DND-41 (cell line): ENCODE measurements at regions not wholly inside any gene's neighbourhood (a gene's known extent, or its start where the extent isn't known, plus 50 kb on each side); places are given as distances from the start of the nearest gene placed in this dataset.
"Not testable (repeated sequence)": the region's sequence is repeated elsewhere in the genome, so short reads cannot be mapped to it uniquely, and the experiment has no call there.

Experiments used
- ATAC-seq: fragments of 200-7000 bp; cut with Tn5 transposase; 3 replicates; pipeline ENCODE4 v1.9.1; 2021; ENCODE audit warnings: low read depth; ENCODE audit not compliant: insufficient read depth
- DNase-seq: peaks from one replicate; pipeline ENCODE4 v3.0.0-alpha.2; 2020
- H2AFZ ChIP-seq: 2 replicates; pipeline ENCODE4 v1.6.0; 2012; ENCODE audit warnings: low read depth, low read length
- H3K27ac ChIP-seq: 2 replicates; pipeline ENCODE4 v1.5.1; 2012; ENCODE audit warnings: low read length, inconsistent platforms
- H3K27me3 ChIP-seq: fragments of 200-600 bp; sonication (generic); 2 replicates; pipeline ENCODE4 v1.6.0; 2012; ENCODE audit warnings: low read length, mild to moderate bottlenecking, inconsistent platforms; ENCODE audit not compliant: insufficient read depth, poor library complexity
- H3K36me3 ChIP-seq: 2 replicates; pipeline ENCODE4 v1.5.1; 2012; ENCODE audit warnings: low read length, inconsistent platforms; ENCODE audit not compliant: insufficient read depth
- H3K4me1 ChIP-seq: 2 replicates; pipeline ENCODE4 v1.5.1; 2012; ENCODE audit warnings: mild to moderate bottlenecking, low read length; ENCODE audit not compliant: insufficient read depth
- H3K4me2 ChIP-seq: 2 replicates; pipeline ENCODE4 v1.6.0; 2012; ENCODE audit warnings: mild to moderate bottlenecking, moderate library complexity, low read length, inconsistent platforms; ENCODE audit not compliant: insufficient read depth
- H3K4me3 ChIP-seq, 2 experiments: fragments of 200-600 bp in 1 of 2; shearing (Covaris generic) in 1 of 2; 2 replicates each; pipeline ENCODE4 v1.5.1; 2012 to 2016; ENCODE audit warnings: inconsistent platforms in 2 of 2, low read length in 2 of 2, mild to moderate bottlenecking in 2 of 2, low read depth in 1 of 2, moderate library complexity in 1 of 2
- H3K79me2 ChIP-seq: 2 replicates; pipeline ENCODE4 v1.6.0; 2012; ENCODE audit warnings: low read length, inconsistent platforms; ENCODE audit not compliant: insufficient read depth
- H3K9ac ChIP-seq: 2 replicates; pipeline ENCODE4 v1.6.0; 2012; ENCODE audit warnings: low read depth, mild to moderate bottlenecking, inconsistent platforms, low read length, moderate library complexity
- H3K9me3 ChIP-seq: 2 replicates; pipeline ENCODE4 v1.5.1; 2012; ENCODE audit warnings: low read length, moderate library complexity, mild to moderate bottlenecking, inconsistent platforms; ENCODE audit not compliant: insufficient read depth, severe bottlenecking
- H4K20me1 ChIP-seq: 2 replicates; pipeline ENCODE4 v1.6.0; 2012; ENCODE audit warnings: low read length; ENCODE audit not compliant: insufficient read depth
- EZH2 ChIP-seq: IDR thresholded peaks from 3 replicates; pipeline ENCODE4 v1.6.1; 2012; ENCODE audit warnings: borderline replicate concordance, low read depth, mild to moderate bottlenecking, moderate library complexity, low read length, inconsistent platforms; ENCODE audit not compliant: severe bottlenecking
- TF ChIP-seq, protein P1 (sequence below): IDR thresholded peaks from 2 replicates; pipeline ENCODE4 v1.5.1; 2012; ENCODE audit warnings: borderline replicate concordance, low read length, moderate library complexity, mild to moderate bottlenecking; ENCODE audit not compliant: poor library complexity, severe bottlenecking; ENCODE audit errors: extremely low read depth

DNA sequence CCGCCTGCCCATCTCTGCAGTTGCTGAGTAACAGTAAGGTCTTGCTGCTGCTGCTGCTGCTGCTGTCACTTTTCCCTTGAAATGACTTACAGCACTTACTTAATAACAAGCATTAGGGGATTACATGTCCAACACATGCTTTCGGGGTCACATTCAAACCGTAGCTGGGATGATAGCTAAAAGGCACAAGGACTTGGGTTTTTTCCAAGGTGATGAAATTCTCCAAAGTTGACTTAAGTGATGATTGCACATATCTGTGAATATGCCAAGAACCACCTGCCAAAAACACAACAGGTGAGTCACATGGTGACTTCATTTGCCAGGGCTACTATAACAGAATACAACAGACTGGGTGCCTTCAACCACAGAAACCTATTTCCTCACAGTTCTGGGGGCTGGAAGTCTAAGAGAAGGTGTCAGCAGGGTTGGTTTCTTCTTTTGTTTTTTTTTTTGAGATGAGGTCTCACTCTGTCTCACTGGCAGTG, 121.9 kb upstream of the TNRC6C start:
- H3K4me2 ChIP-seq: no peak overlapping the region
- no peaks in the 10 kb centered on the region for H4K20me1 ChIP-seq
- DNase-seq (no peak), ATAC-seq (no peak)
- no peak overlapping the region for H3K4me3 ChIP-seq
- peaks cover 4% of the 10 kb centered on the region for H3K9me3 ChIP-seq
- no peak overlapping the region for H3K9ac ChIP-seq
- H2AFZ ChIP-seq: no peak overlapping the region
- no peak overlapping the region for H3K27ac ChIP-seq
- H3K36me3 ChIP-seq: no peaks in the 10 kb centered on the region
- no peaks in the 10 kb centered on the region for H3K79me2 ChIP-seq
- H3K4me1 ChIP-seq: peaks cover 20% of the 10 kb centered on the region
- TF ChIP-seq, protein P1, sequence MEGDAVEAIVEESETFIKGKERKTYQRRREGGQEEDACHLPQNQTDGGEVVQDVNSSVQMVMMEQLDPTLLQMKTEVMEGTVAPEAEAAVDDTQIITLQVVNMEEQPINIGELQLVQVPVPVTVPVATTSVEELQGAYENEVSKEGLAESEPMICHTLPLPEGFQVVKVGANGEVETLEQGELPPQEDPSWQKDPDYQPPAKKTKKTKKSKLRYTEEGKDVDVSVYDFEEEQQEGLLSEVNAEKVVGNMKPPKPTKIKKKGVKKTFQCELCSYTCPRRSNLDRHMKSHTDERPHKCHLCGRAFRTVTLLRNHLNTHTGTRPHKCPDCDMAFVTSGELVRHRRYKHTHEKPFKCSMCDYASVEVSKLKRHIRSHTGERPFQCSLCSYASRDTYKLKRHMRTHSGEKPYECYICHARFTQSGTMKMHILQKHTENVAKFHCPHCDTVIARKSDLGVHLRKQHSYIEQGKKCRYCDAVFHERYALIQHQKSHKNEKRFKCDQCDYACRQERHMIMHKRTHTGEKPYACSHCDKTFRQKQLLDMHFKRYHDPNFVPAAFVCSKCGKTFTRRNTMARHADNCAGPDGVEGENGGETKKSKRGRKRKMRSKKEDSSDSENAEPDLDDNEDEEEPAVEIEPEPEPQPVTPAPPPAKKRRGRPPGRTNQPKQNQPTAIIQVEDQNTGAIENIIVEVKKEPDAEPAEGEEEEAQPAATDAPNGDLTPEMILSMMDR: no peak
- no peak for TF ChIP-seq EZH2
- no peaks in the 10 kb centered on the region for H3K27me3 ChIP-seq

DNA sequence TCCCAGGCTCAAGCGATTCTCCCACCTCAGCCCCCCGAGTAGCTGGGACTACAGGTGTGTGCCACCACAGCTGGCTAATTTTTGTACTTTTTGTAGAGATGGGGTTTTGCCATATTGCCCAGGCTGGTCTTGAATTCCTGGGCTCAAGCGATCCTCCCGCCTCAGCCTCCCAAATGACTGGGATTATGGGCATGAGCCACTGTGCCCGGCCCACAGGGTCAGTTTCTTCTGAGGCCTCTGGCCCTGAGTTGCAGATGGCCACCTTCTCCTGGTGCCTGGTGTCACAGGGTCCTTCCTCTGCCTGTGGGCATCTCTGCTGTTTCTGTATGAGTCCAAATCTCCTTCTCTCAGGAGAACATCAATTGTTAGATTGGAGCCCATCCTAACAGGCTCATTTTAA, 121.4 kb upstream of the TNRC6C start:
- not testable (repeated sequence) for H3K4me3 ChIP-seq, H3K9ac ChIP-seq, H4K20me1 ChIP-seq, H3K36me3 ChIP-seq, ATAC-seq, H3K9me3 ChIP-seq, H2AFZ ChIP-seq, H3K4me2 ChIP-seq, H3K27ac ChIP-seq, DNase-seq, H3K79me2 ChIP-seq, H3K27me3 ChIP-seq
- H3K4me1 ChIP-seq: peaks cover 25% of the 10 kb centered on the region

DNA sequence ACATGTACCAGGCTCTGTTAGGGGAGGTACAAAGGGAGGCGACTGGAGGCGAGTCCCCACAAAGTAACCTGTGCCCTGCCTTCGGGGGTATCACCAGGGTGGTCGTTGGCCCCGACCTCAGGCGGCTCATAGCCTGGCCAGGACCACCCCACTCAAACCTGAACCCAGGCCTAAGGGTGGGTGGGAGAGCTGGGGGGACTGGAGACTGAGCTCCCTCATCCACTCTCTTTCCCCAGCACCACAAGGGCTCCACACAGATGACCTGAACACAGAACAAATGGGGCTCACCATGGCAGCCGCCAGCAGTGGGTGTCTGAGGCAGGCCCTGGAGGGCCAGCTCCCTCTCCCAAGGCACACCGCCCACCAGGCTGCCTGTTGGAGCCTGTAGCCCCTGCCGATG, 120.6 kb upstream of the TNRC6C start:
- Histone ChIP-seq H3K27me3 (no peaks in the 10 kb centered on the region), H3K4me3 (no peak overlapping the region), H3K9me3 (peaks cover 4% of the 10 kb centered on the region), H4K20me1 (no peaks in the 10 kb centered on the region), H3K4me2 (no peak overlapping the region), H3K4me1 (peaks cover 33% of the 10 kb centered on the region), H2AFZ (no peak overlapping the region), H3K9ac (no peak overlapping the region), H3K79me2 (no peaks in the 10 kb centered on the region), H3K27ac (no peak overlapping the region), H3K36me3 (no peaks in the 10 kb centered on the region)
- no peak for DNase-seq
- no peak for ATAC-seq
- TF ChIP-seq, protein P1: no peak
- no peak for TF ChIP-seq EZH2

DNA sequence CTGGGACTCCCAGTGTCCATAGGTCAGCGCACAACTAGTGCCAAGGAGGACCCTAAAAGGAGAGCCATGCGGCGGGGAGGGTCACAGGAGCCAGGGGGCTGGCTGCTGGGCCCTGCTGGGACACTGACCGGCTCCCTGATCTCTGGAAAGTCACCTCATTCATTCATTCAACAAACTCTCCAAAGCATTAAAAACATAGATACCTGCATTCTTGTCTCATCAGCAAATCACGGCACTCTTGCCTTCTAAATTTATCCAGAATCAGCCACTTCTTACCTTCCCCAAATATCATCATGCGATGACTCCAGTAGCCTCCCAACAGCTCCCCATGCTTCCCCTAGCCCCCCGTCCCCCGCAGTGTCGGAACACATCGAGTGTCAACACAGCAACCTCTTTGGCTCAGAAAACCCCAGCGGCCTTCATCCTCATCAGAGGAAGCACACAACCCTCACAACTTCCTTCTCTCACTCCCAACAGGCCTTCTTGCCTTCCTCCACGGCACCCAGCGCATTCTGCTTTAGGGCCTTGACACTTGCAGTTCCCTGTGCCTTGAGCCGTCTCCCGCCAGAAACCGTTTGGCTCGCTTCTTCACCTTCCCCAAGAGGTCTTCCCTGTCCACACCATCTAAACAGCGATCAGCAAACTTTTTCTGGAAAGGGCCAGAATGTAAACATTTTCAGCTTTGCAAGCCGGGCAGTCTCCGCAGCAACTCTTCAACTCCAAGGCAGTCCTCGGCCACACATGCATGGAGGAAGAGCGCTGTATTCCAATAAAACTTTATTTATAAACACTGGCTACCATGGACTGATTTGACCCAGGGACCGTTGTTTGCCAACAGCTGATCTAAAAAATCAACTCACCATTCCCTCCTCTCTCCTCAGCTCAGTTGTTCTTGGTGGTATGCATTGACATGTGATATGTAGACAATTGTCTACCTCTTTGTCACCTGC, 119.5 kb upstream of the TNRC6C start:
- no peak for ATAC-seq
- H3K4me1 ChIP-seq: peaks cover 44% of the 10 kb centered on the region
- TF ChIP-seq, protein P1: no peak
- no peak for TF ChIP-seq EZH2
- no peak for DNase-seq
- no peaks in the 10 kb centered on the region for H3K36me3 ChIP-seq
- peaks cover 4% of the 10 kb centered on the region for H3K9me3 ChIP-seq
- no peaks in the 10 kb centered on the region for H4K20me1 ChIP-seq
- H3K4me3 ChIP-seq: no peak overlapping the region
- H2AFZ ChIP-seq: no peak overlapping the region
- no peaks in the 10 kb centered on the region for H3K79me2 ChIP-seq
- no peak overlapping the region for H3K4me2 ChIP-seq
- no peak overlapping the region for H3K9ac ChIP-seq
- H3K27ac ChIP-seq: no peak overlapping the region
- H3K27me3 ChIP-seq: no peaks in the 10 kb centered on the region
